ENCODE measurements at regions not wholly inside any gene's neighbourhood (a gene's known extent, or its start where the extent isn't known, plus 50 kb on each side); places are given as distances from the start of the nearest gene placed in this dataset.
"Not testable (repeated sequence)": the region's sequence is repeated elsewhere in the genome, so short reads cannot be mapped to it uniquely, and the experiment has no call there.

- DNase-seq: no peak
Measured at GRCh38 chr7:51471210-51471980, 154.8 kb upstream of the COBL start.

GRCh38 chr7:51467384-51468017 lies 150.9 kb upstream of the COBL start:
- DNase-seq: no peak

- no peak for DNase-seq
Measured at GRCh38 chr7:51459809-51460208, 143.2 kb upstream of the COBL start.

- DNase-seq: no peak
Measured at GRCh38 chr7:51458693-51459092, 142.1 kb upstream of the COBL start.

- DNase-seq: no peak
Measured at GRCh38 chr7:51457079-51457478, 140.5 kb upstream of the COBL start.

GRCh38 chr7:51456431-51457060 lies 139.9 kb upstream of the COBL start:
- DNase-seq: no peak

GRCh38 chr7:51455948-51456347 lies 139.3 kb upstream of the COBL start:
- DNase-seq: no peak

GRCh38 chr7:51455513-51455912 lies 138.9 kb upstream of the COBL start:
- DNase-seq: no peak

- no peak for DNase-seq
Measured at GRCh38 chr7:51455086-51455485, 138.5 kb upstream of the COBL start.

GRCh38 chr7:51452694-51453093 lies 136.1 kb upstream of the COBL start:
- DNase-seq: no peak

GRCh38 chr7:51451751-51452476 lies 135.3 kb upstream of the COBL start:
- DNase-seq: no peak

GRCh38 chr7:51450541-51450940 lies 133.9 kb upstream of the COBL start:
- DNase-seq: no peak

- no peak for DNase-seq
Measured at GRCh38 chr7:51446785-51447184, 130.2 kb upstream of the COBL start.

GRCh38 chr7:51446356-51446755 lies 129.7 kb upstream of the COBL start:
- no peak for DNase-seq

GRCh38 chr7:51444936-51445335 lies 128.3 kb upstream of the COBL start:
- no peak for DNase-seq

- peak; percentile 36 for DNase-seq
Measured at GRCh38 chr7:51430480-51431086, 114.0 kb upstream of the COBL start.

GRCh38 chr7:51428217-51428887 lies 111.7 kb upstream of the COBL start:
- DNase-seq: no peak

GRCh38 chr7:51426163-51426562 lies 109.6 kb upstream of the COBL start:
- no peak for DNase-seq

- DNase-seq: not testable (repeated sequence)
Measured at GRCh38 chr7:51409934-51410333, 93.3 kb upstream of the COBL start.

GRCh38 chr7:51397608-51398007 lies 81.0 kb upstream of the COBL start:
- not testable (repeated sequence) for DNase-seq

- not testable (repeated sequence) for DNase-seq
Measured at GRCh38 chr7:51393003-51393402, 76.4 kb upstream of the COBL start.

GRCh38 chr7:51389952-51390351 lies 73.3 kb upstream of the COBL start:
- DNase-seq: not testable (repeated sequence)
